ENCODE measurements at regions not wholly inside any gene's neighbourhood (a gene's known extent, or its start where the extent isn't known, plus 50 kb on each side); places are given as distances from the start of the nearest gene placed in this dataset.

- H3K9ac ChIP-seq (replicated peaks; ENCODE audit: extremely low read depth, insufficient read depth, low read length), result no peak overlapping the region
- dilution Hi-C loops (cut with MboI; ENCODE audit: extremely low pct_ligation_motif_present, low sequenced_read_pairs), result no loop called here
- H3K4me3 ChIP-seq (replicated peaks in 1 of 3; ENCODE audit: insufficient read depth in 1 of 3, low read depth in 1 of 3, low read length in 3 of 3), result no peak overlapping the region
- FAIRE-seq, result no peak
- intact Hi-C loops (cut with micrococcal nuclease), result no loop called here
- no peaks in the 10 kb centered on the region for H3K9me3 ChIP-seq (replicated peaks; ENCODE audit: control insufficient read depth, insufficient read depth, low read length)
- no peaks in the 10 kb centered on the region for H3K9me1 ChIP-seq (replicated peaks; ENCODE audit: control insufficient read depth, extremely low read depth, insufficient read depth, low read length)
- no peaks in the 10 kb centered on the region for H4K20me1 ChIP-seq (replicated peaks; ENCODE audit: control insufficient read depth, extremely low read depth, insufficient read depth, low read length)
- DNase-seq (ENCODE audit: low read depth, low spot score), result no peak
- ChIA-PET POLR2A (no interaction called here), CTCF (no interaction called here)
- BruUV-seq (replicated peaks), result no TSS peak
- no peak for TF ChIP-seq CTCF (IDR thresholded peaks at IDR 0.05; ENCODE audit: extremely low read depth in 1 of 2, insufficient read depth in 1 of 2, low read depth in 1 of 2, low read length in 2 of 2)
- no peak for TF ChIP-seq GATA2 (IDR thresholded peaks at IDR 0.05; ENCODE audit: insufficient read depth, insufficient read length, low read depth, low read length)
- TF ChIP-seq MAX (IDR thresholded peaks at IDR 0.05; ENCODE audit: insufficient read depth, insufficient read length), result no peak
- TF ChIP-seq POLR2A (IDR thresholded peaks at IDR 0.05; ENCODE audit: low read depth, low read length), result no peak
- no peak for TF ChIP-seq JUN (IDR thresholded peaks at IDR 0.05; ENCODE audit: borderline replicate concordance, insufficient read depth, insufficient read length, low read depth)
- no peak for TF ChIP-seq POLR2AphosphoS5 (IDR thresholded peaks at IDR 0.05; ENCODE audit: insufficient read depth, low read depth, low read length)
- no peak for TF ChIP-seq EZH2 (IDR thresholded peaks at IDR 0.05; ENCODE audit: borderline replicate concordance, low read depth, low read length, severe bottlenecking)
- TF ChIP-seq FOS (IDR thresholded peaks at IDR 0.05; ENCODE audit: borderline replicate concordance, insufficient read depth, low read length), result no peak
- TF ChIP-seq MYC (IDR thresholded peaks at IDR 0.05; ENCODE audit: low read depth, low read length), result no peak
- no peaks in the 10 kb centered on the region for H3K27me3 ChIP-seq (ENCODE audit: control insufficient read depth in 2 of 2, insufficient read depth in 2 of 2, low read length in 2 of 2)
- no peaks in the 10 kb centered on the region for H3K36me3 ChIP-seq (ENCODE audit: control insufficient read depth in 2 of 2, extremely low read depth in 1 of 2, insufficient read depth in 2 of 2, low read length in 2 of 2)
- no peak overlapping the region for H2AFZ ChIP-seq (ENCODE audit: low read depth, low read length)
- no peaks in the 10 kb centered on the region for H3K79me2 ChIP-seq (ENCODE audit: control insufficient read depth, insufficient read depth, low read length)
- no peak overlapping the region for H3K27ac ChIP-seq (ENCODE audit: insufficient read depth, low read depth, low read length)
- no peak overlapping the region for H3K4me2 ChIP-seq (ENCODE audit: insufficient read depth, low read length)
- H3K4me1 ChIP-seq (ENCODE audit: control insufficient read depth, extremely low read depth, insufficient read depth, low read length), result no peaks in the 10 kb centered on the region
These were observed 393.5 kb upstream of the PITX2 start for GRCh38 chr4:111016416-111016815.

Data from endothelial cell of umbilical vein (primary cell).